Left renal cortex interstitium (tissue), 4 donors: ENCODE measurements at regions not wholly inside any gene's neighbourhood (a gene's known extent, or its start where the extent isn't known, plus 50 kb on each side); places are given as distances from the start of the nearest gene placed in this dataset.

ENCODE experiments used
- DNase-seq, 4 donors: peaks; one replicate each; pipeline ENCODE4 v3.0.0-alpha.2; 2013; ENCODE audit warnings: low read depth in 4 of 4, low spot score in 2 of 4, missing footprints in 1 of 4

GRCh38 chr14:71321574-71322315 lies 414.5 kb downstream of the PCNX1 start:
- peak; percentile 42 to 64 (median 52) for DNase-seq

GRCh38 chr14:71322655-71323250 lies 415.5 kb downstream of the PCNX1 start:
- DNase-seq, result peak in 3 of 4 donors; percentile 28 to 37 (median 34)

GRCh38 chr14:71324767-71325272 lies 417.6 kb downstream of the PCNX1 start:
- peak in 2 of 4 donors; percentile 25 to 49 for DNase-seq

GRCh38 chr14:71327691-71328090 lies 420.4 kb downstream of the PCNX1 start:
- no peak for DNase-seq

GRCh38 chr14:71328183-71328582 lies 420.9 kb downstream of the PCNX1 start:
- no peak for DNase-seq

- DNase-seq, result no peak
Measured at GRCh38 chr14:71328954-71329353, 421.7 kb downstream of the PCNX1 start.

GRCh38 chr14:71331403-71331802 lies 424.1 kb downstream of the PCNX1 start:
- DNase-seq, result no peak

- no peak for DNase-seq
Measured at GRCh38 chr14:71332476-71332875, 425.2 kb downstream of the PCNX1 start.

GRCh38 chr14:71333705-71334104 lies 426.4 kb downstream of the PCNX1 start:
- DNase-seq, result no peak

- no peak for DNase-seq
Measured at GRCh38 chr14:71336489-71337192, 429.4 kb downstream of the PCNX1 start.

GRCh38 chr14:71338153-71338552 lies 430.9 kb downstream of the PCNX1 start:
- no peak for DNase-seq

- no peak for DNase-seq
Measured at GRCh38 chr14:71339650-71340415, 432.6 kb downstream of the PCNX1 start.

GRCh38 chr14:71341156-71341555 lies 433.9 kb downstream of the PCNX1 start:
- no peak for DNase-seq

- no peak for DNase-seq
Measured at GRCh38 chr14:71343724-71344123, 436.5 kb downstream of the PCNX1 start.

GRCh38 chr14:71344506-71344905 lies 437.2 kb downstream of the PCNX1 start:
- no peak for DNase-seq

- DNase-seq, result no peak
Measured at GRCh38 chr14:71346685-71347084, 439.4 kb downstream of the PCNX1 start.

- no peak for DNase-seq
Measured at GRCh38 chr14:71348394-71348793, 441.1 kb downstream of the PCNX1 start.

GRCh38 chr14:71348817-71349216 lies 441.6 kb downstream of the PCNX1 start:
- DNase-seq, result no peak

- no peak for DNase-seq
Measured at GRCh38 chr14:71354142-71354541, 446.9 kb downstream of the PCNX1 start.

- no peak for DNase-seq
Measured at GRCh38 chr14:71354801-71355200, 447.5 kb downstream of the PCNX1 start.
